Type B pancreatic cell (in vitro differentiated cells): ENCODE measurements at regions not wholly inside any gene's neighbourhood (a gene's known extent, or its start where the extent isn't known, plus 50 kb on each side); places are given as distances from the start of the nearest gene placed in this dataset.

Experiments
- DNase-seq: peaks from one replicate; pipeline ENCODE4 v3.0.0; 2021; ENCODE audit warnings: mixed read lengths; ENCODE audit not compliant: unreplicated experiment; ENCODE audit errors: extremely low spot score
- H3K27ac Mint-ChIP-seq: 2 replicates; pipeline ENCODE4 v1.8.0; 2021; ENCODE audit warnings: mild to moderate bottlenecking, mixed read lengths
- H3K27me3 Mint-ChIP-seq: 2 replicates; pipeline ENCODE4 v1.8.0; 2021; ENCODE audit warnings: mixed read lengths
- H3K36me3 Mint-ChIP-seq: 2 replicates; pipeline ENCODE4 v1.8.0; 2021; ENCODE audit warnings: mixed read lengths
- H3K4me1 Mint-ChIP-seq: one replicate; pipeline ENCODE4 v1.8.0; 2021; ENCODE audit warnings: mixed read lengths; ENCODE audit not compliant: unreplicated experiment
- H3K4me3 Mint-ChIP-seq: 2 replicates; pipeline ENCODE4 v1.8.0; 2021; ENCODE audit warnings: mild to moderate bottlenecking, mixed read lengths
- H3K9me3 Mint-ChIP-seq: 2 replicates; pipeline ENCODE4 v1.8.0; 2021; ENCODE audit warnings: mixed read lengths
- TF ChIP-seq, protein P1 (sequence below): fragments of 200-600 bp; sonication (generic); conservative IDR thresholded peaks from 2 replicates; pipeline ENCODE4 v1.5.0; 2021; ENCODE audit warnings: antibody characterized with exemption, mild to moderate bottlenecking

DNA sequence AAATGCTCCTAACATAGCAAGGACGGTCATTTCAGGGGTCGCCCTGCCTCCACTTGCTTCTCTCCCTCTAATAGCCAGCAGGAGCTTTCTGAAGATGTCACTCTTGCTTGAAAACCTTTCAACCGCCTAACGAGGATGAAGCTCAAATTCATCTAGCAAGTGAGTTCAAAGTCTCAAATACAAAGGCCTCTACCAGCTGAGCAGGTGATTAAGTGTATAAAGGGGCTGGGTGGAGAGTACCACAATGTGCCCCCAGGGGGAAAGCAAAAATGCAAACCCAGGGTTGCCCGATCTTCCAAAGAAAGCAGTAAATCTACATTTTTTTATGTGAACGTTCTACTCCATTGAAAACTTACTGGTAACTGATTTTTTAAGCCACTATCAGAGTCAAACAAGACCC lies 50.4 kb upstream of the GRIP2 start:
- Mint-ChIP-seq H3K27me3 (peaks cover 30% of the 10 kb centered on the region), H3K4me3 (no peak overlapping the region), H3K27ac (no peak overlapping the region), H3K4me1 (no peaks in the 10 kb centered on the region), H3K9me3 (no peaks in the 10 kb centered on the region), H3K36me3 (no peaks in the 10 kb centered on the region)
- TF ChIP-seq, protein P1, sequence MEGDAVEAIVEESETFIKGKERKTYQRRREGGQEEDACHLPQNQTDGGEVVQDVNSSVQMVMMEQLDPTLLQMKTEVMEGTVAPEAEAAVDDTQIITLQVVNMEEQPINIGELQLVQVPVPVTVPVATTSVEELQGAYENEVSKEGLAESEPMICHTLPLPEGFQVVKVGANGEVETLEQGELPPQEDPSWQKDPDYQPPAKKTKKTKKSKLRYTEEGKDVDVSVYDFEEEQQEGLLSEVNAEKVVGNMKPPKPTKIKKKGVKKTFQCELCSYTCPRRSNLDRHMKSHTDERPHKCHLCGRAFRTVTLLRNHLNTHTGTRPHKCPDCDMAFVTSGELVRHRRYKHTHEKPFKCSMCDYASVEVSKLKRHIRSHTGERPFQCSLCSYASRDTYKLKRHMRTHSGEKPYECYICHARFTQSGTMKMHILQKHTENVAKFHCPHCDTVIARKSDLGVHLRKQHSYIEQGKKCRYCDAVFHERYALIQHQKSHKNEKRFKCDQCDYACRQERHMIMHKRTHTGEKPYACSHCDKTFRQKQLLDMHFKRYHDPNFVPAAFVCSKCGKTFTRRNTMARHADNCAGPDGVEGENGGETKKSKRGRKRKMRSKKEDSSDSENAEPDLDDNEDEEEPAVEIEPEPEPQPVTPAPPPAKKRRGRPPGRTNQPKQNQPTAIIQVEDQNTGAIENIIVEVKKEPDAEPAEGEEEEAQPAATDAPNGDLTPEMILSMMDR, result no peak
- no peak for DNase-seq

DNA sequence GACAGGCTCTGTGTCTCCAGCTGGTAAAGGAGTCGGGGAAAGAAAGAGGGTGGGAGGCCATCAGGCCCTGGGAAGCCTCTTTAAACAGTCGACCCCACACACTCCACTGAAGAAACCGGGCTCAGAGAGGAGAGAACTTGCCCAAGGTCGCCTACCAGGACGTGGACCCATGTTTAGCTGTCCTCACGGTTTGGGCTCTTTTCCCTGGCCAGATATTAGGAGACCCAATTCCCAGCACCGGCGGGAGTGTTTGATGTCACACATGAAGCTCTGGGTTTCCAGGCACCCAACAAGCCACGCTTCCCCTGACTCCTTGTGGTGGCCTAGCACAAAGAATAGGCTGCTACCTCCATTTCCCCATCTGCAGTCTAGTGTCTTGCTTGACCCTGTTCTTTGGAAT lies 52.2 kb upstream of the GRIP2 start:
- no peaks in the 10 kb centered on the region for H3K36me3 Mint-ChIP-seq
- no peaks in the 10 kb centered on the region for H3K4me1 Mint-ChIP-seq
- TF ChIP-seq, protein P1, result no peak
- H3K27me3 Mint-ChIP-seq, result peaks cover 40% of the 10 kb centered on the region
- H3K27ac Mint-ChIP-seq, result no peak overlapping the region
- no peaks in the 10 kb centered on the region for H3K9me3 Mint-ChIP-seq
- H3K4me3 Mint-ChIP-seq, result no peak overlapping the region
- DNase-seq, result no peak

DNA sequence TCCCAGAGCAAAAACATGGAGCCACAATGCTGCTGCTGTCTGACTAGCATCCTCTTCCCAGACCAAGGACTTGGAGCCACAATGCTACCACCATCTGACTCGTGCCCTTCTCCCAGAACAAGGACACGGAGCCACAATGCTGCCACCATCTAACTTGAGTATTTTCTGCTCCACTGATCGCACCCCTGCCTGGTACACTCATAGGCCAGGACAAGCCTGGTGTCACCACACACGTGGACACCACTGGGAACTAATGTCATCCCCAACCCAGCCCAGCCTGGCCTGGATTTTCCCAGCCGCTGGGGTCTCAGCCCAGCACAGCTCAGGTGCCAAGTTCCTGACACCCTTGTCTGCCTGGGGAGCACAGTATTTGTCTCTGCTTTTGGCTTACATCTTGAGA lies 52.7 kb upstream of the GRIP2 start:
- H3K4me1 Mint-ChIP-seq, result no peaks in the 10 kb centered on the region
- H3K36me3 Mint-ChIP-seq, result no peaks in the 10 kb centered on the region
- no peak overlapping the region for H3K27ac Mint-ChIP-seq
- H3K9me3 Mint-ChIP-seq, result no peaks in the 10 kb centered on the region
- peaks cover 37% of the 10 kb centered on the region for H3K27me3 Mint-ChIP-seq
- TF ChIP-seq, protein P1, result no peak
- no peak for DNase-seq
- no peak overlapping the region for H3K4me3 Mint-ChIP-seq

DNA sequence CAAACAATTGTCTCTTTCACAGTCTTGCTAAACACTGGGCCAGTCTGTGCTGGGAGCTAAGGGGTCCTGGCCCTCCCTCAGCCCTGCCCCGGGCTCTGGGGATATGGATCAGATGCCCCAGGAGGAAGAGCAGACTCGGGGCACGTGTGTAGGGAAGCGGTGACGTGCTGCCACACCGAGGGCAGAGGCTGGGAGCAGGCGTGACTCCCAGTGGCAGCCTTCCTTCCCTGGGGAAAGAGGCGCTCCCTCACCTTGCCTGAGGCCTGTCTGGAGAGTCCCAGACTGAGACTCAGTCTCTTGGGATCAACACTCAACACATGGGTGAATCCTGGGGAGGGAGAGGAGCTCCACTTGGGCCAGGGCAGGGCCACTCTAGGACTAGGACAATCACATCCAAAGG lies 54.1 kb upstream of the GRIP2 start:
- no peak overlapping the region for H3K27ac Mint-ChIP-seq
- H3K4me1 Mint-ChIP-seq, result peaks cover 5% of the 10 kb centered on the region

DNA sequence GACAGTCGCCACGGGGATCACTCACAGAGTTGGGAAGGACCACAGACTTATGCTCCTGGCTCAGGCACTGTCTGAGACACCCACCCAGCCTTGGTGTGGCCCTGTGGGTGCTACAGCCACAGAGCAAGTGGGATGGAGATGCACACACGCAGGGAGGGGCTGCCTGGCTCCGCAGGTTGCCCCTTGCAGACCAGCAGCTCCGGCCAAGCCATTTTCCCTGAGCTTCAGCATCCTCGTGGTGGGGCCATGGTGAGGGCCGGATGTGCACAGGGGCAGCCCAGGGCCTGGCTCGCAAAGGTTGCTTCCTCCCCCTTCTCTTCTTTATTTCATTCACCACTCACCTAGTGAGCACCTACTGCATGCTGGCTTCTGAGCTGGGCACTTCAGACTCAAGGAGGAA lies 55.4 kb upstream of the GRIP2 start:
- peaks cover 58% of the 10 kb centered on the region for H3K27me3 Mint-ChIP-seq
- H3K36me3 Mint-ChIP-seq, result no peaks in the 10 kb centered on the region
- peaks cover 5% of the 10 kb centered on the region for H3K4me1 Mint-ChIP-seq
- H3K9me3 Mint-ChIP-seq, result peaks cover 10% of the 10 kb centered on the region
- no peak overlapping the region for H3K4me3 Mint-ChIP-seq
- DNase-seq, result no peak
- TF ChIP-seq, protein P1, result no peak
- no peak overlapping the region for H3K27ac Mint-ChIP-seq

More for the DNA sequence above, 54.1 kb upstream of the GRIP2 start:
- no peaks in the 10 kb centered on the region for H3K36me3 Mint-ChIP-seq
- no peak overlapping the region for H3K4me3 Mint-ChIP-seq
- peaks cover 44% of the 10 kb centered on the region for H3K27me3 Mint-ChIP-seq
- no peak for DNase-seq
- TF ChIP-seq, protein P1, result no peak
- H3K9me3 Mint-ChIP-seq, result peaks cover 10% of the 10 kb centered on the region

DNA sequence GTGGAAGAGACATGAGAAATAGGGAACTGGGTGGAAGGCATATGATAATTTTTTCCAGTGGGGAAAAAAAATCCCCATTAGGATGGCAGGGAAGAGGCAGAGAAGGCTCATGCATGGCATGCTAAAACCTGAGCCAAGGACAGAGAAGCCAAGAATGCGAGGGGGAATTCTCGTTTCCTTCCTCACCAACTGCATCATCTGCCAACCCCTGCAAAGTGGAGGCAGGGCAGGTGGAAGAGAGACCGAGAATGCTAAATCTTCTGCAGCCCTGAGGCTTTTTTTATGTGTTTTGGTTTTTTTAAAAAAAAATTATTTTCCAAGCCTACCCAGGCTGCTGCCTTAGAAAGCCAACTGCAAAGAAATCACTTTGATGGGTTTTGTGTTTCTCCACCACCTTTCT lies 54.3 kb upstream of the CCDC174 start:
- Mint-ChIP-seq H3K9me3 (peaks cover 10% of the 10 kb centered on the region), H3K27ac (no peak overlapping the region), H3K4me1 (peaks cover 5% of the 10 kb centered on the region), H3K36me3 (no peaks in the 10 kb centered on the region), H3K27me3 (peaks cover 64% of the 10 kb centered on the region), H3K4me3 (no peak overlapping the region)
- DNase-seq, result no peak
- TF ChIP-seq, protein P1, result no peak
